ENCODE measurements at regions not wholly inside any gene's neighbourhood (a gene's known extent, or its start where the extent isn't known, plus 50 kb on each side); places are given as distances from the start of the nearest gene placed in this dataset.
A peak's percentile ranks its signal among the peaks of the same experiment; 100 is the strongest.
"Not testable (repeated sequence)": the region's sequence is repeated elsewhere in the genome, so short reads cannot be mapped to it uniquely, and the experiment has no call there.

GRCh38 chr12:131564138-131564727, 146.7 kb upstream of the SFSWAP start:
- not testable (repeated sequence) for H3K9me3 Mint-ChIP-seq; DNase-seq (ENCODE audit: low spot score in 2 of 2)
- ATAC-seq: peak in 1 of 2 donors; percentile 18

DNA sequence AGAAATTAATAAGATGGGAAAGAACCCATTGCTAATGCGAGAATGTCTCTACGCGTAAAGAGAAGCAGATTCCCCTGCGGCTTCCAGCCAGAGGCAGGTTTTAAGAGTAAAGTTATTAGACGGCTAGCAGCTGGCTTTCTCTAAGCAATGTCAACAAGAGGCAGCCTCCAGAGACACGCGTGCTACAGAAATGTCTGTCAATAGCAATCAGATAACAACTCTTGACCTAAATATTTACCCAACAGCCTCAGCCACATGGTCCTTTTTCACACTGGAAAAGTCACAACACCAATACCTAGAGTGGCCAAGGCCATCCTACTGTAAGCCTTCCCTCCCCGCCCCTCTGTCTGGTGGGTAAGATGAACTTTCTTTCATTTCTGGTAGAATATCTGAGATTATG, 146.0 kb upstream of the SFSWAP start:
- DNase-seq (ENCODE audit: low spot score in 2 of 2): no peak
- Mint-ChIP-seq H3K9me3 (no peaks in the 10 kb centered on the region), H3K36me3 (no peaks in the 10 kb centered on the region), H3K27ac (no peak overlapping the region)
- ATAC-seq: no peak

More at GRCh38 chr12:131564138-131564727, 146.7 kb upstream of the SFSWAP start:
- H3K36me3 Mint-ChIP-seq, H3K27ac Mint-ChIP-seq: not testable (repeated sequence)

GRCh38 chr12:131565267-131566015, 145.4 kb upstream of the SFSWAP start:
- no peak for ATAC-seq
- Mint-ChIP-seq H3K36me3 (no peaks in the 10 kb centered on the region), H3K27ac (no peak overlapping the region), H3K9me3 (no peaks in the 10 kb centered on the region)
- DNase-seq (ENCODE audit: low spot score in 2 of 2): no peak

- H3K9me3 Mint-ChIP-seq: no peaks in the 10 kb centered on the region
- no peak for DNase-seq (ENCODE audit: low spot score in 2 of 2)
- H3K27ac Mint-ChIP-seq: no peak overlapping the region
- no peak for ATAC-seq
- no peaks in the 10 kb centered on the region for H3K36me3 Mint-ChIP-seq
Observed at GRCh38 chr12:131568336-131568735, 142.6 kb upstream of the SFSWAP start.

GRCh38 chr12:131570596-131570995, 140.3 kb upstream of the SFSWAP start:
- Mint-ChIP-seq H3K36me3 (no peaks in the 10 kb centered on the region), H3K27ac (no peak overlapping the region), H3K9me3 (no peaks in the 10 kb centered on the region)
- ATAC-seq (no peak), DNase-seq (ENCODE audit: low spot score in 2 of 2) (no peak)

DNA sequence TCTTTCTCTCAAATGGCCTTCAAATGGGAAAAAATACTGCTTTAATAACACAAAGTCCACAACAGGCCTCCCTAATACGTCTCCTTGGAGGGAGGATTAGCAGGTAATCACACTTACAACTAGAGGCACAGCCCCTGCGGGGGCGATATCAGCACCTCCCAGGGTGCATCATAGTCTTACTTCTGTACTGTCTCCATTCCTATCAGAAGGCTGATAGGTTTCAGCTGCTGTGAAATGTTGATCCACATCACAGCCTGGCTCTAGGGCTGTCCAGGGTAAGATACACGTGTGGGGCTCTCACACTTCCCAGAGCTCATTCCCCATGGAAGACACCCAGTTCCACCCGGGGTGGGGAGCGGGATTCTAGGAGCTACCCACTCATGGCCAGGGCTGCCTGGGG, 139.1 kb upstream of the SFSWAP start:
- no peak overlapping the region for H3K27ac Mint-ChIP-seq
- no peak for ATAC-seq
- H3K36me3 Mint-ChIP-seq: no peaks in the 10 kb centered on the region
- H3K9me3 Mint-ChIP-seq: no peaks in the 10 kb centered on the region
- no peak for DNase-seq (ENCODE audit: low spot score in 2 of 2)

- Mint-ChIP-seq H3K27ac (no peak overlapping the region), H3K9me3 (no peaks in the 10 kb centered on the region), H3K36me3 (no peaks in the 10 kb centered on the region)
- ATAC-seq (no peak), DNase-seq (ENCODE audit: low spot score in 2 of 2) (no peak)
Observed at GRCh38 chr12:131572626-131573025, 138.3 kb upstream of the SFSWAP start.

GRCh38 chr12:131573631-131574394, 137.1 kb upstream of the SFSWAP start:
- Mint-ChIP-seq H3K27ac (no peak overlapping the region), H3K9me3 (no peaks in the 10 kb centered on the region), H3K36me3 (no peaks in the 10 kb centered on the region)
- DNase-seq (ENCODE audit: low spot score in 2 of 2) (no peak), ATAC-seq (no peak)

DNA sequence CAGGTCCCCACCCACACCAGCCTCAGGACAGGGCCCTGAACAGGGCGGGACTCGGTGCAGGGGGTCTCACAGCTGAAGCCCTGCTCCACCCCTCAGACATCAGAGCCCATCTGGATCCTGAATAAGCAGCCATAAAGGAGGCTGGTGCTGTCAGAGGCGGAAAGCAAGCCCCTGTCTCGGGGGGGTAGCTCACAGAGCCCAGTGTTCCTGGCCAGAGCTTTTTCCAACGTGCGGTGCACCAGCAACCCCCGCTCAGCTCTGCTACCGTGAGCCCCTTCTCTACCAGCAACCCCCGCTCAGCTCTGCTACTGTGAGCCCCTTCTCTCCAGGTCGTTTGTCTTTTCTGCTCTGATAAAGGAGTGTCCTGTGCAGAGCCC, 136.5 kb upstream of the SFSWAP start:
- ATAC-seq (no peak), DNase-seq (ENCODE audit: low spot score in 2 of 2) (no peak)
- Mint-ChIP-seq H3K9me3 (no peaks in the 10 kb centered on the region), H3K27ac (no peak overlapping the region), H3K36me3 (no peaks in the 10 kb centered on the region)

- DNase-seq (ENCODE audit: low spot score in 2 of 2): no peak
- no peak overlapping the region for H3K27ac Mint-ChIP-seq
- ATAC-seq: no peak
- no peaks in the 10 kb centered on the region for H3K36me3 Mint-ChIP-seq
- no peaks in the 10 kb centered on the region for H3K9me3 Mint-ChIP-seq
Observed at GRCh38 chr12:131575371-131575770, 135.5 kb upstream of the SFSWAP start.

DNA sequence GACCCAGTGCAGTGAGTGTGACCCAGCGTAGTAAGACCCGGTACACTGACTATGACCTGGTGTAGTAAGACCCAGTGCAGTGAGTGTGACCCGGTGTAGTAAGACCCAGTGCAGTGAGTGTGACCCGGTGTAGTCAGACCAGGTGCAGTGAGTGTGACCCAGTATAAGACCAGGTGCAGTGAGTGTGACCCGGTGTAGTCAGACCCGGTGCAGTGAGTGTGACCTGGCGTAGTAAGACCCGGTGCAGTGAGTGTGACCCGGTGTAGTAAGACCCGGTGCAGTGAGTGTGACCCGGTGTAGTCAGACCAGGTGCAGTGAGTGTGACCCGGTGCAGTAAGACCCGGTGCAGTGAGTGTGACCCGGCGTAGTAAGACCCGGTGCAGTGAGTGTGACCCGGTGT, 134.2 kb upstream of the SFSWAP start:
- H3K9me3 Mint-ChIP-seq; ATAC-seq; H3K27ac Mint-ChIP-seq; H3K36me3 Mint-ChIP-seq; DNase-seq (ENCODE audit: low spot score in 2 of 2): not testable (repeated sequence)

DNA sequence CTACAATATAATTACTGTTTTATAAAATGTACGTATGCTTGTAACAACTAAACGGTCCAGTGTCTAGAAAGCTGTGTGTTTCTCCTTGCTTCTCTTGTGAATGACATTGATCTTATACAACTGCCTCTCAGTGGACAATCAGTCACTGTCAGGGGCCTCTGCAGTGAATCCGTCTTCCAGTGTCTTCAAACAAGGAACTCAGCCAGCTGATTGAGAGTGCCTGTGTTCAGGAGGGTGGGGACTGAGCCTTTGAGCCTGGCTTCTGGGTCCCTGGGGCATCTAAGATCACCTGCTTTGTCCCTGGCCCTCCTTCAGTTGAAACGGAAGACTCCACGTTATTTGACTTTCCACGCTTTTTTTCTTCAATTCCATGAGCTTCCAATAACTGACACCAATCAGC, 133.1 kb upstream of the SFSWAP start:
- no peaks in the 10 kb centered on the region for H3K36me3 Mint-ChIP-seq
- no peaks in the 10 kb centered on the region for H3K9me3 Mint-ChIP-seq
- no peak for ATAC-seq
- no peak for DNase-seq (ENCODE audit: low spot score in 2 of 2)
- H3K27ac Mint-ChIP-seq: no peak overlapping the region

DNA sequence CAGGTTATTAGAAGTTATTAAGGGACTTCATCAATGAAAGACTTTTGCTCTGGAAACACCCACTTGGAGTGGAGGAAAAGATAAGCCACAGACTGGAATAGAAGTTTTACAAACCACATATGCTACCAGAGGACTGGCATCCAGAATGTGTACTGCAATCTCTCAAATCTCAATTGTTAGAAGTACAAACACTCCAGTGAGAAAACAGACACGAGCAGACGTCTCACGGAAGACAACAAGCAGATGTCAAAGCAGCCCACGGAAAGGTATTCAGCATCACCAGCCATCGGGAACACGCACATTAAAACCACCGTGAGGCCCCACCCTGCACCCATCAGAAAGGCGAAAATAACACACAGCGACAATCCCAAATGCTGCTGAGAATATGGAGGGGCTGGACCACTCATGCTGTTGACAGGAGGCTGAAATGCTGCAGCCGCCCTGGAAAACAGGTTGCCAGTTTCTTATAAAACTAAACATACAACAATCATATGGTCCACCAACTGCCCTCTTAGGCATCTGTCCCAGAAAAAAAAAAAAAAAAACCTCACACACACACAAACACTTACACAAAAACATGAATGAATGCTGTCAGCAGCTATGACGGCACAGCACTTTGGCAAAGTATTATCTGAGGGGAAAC, 131.9 kb upstream of the SFSWAP start:
- Mint-ChIP-seq H3K27ac (no peak overlapping the region), H3K9me3 (no peaks in the 10 kb centered on the region), H3K36me3 (no peaks in the 10 kb centered on the region)
- DNase-seq (ENCODE audit: low spot score in 2 of 2) (no peak), ATAC-seq (no peak)

GRCh38 chr12:131583090-131583712, 127.7 kb upstream of the SFSWAP start:
- DNase-seq (ENCODE audit: low spot score in 2 of 2) (no peak), ATAC-seq (no peak)
- Mint-ChIP-seq H3K27ac (no peak overlapping the region), H3K9me3 (no peaks in the 10 kb centered on the region), H3K36me3 (no peaks in the 10 kb centered on the region)

DNA sequence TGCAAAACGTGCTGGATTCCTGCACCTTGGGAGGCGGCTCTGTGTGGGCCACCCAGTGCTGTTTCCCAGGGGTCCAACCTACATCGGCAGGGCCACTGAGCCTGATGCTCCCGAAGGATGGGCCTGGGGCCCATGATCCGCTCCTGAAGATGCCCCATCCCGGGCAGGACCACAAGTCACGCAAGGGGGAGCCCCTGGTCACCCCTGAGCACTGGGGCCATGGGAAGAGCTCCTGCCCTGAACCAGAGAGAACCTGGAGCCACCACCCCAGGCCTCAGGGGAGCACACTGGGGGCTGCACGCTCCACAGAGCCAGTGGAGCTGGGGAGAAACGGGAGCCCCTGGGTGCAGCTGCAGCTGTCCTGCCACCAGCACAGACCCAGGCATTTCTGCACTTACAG, 124.6 kb upstream of the SFSWAP start:
- no peaks in the 10 kb centered on the region for H3K36me3 Mint-ChIP-seq
- ATAC-seq: no peak
- no peak for DNase-seq (ENCODE audit: low spot score in 2 of 2)
- no peaks in the 10 kb centered on the region for H3K9me3 Mint-ChIP-seq
- no peak overlapping the region for H3K27ac Mint-ChIP-seq

DNA sequence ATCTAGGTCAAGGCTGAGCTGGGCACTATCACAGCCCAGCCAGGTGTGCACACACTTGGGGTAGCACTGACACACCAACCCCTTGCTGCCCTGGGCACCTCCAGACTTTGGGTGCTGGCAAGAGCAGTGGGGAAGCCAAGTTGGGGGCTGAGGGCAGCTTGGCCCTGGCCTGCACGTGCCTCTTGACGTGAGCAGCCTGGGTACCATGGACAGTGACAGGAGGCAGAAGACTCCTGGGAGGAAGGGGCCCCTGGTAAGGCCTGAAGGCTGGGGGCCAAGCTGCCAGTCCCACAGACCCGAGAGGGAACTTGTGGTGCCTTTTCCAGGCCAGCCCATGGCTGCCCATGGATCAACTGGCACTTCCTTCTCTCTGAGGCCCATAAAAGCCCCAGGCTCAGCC, 124.1 kb upstream of the SFSWAP start:
- Mint-ChIP-seq H3K27ac (no peak overlapping the region), H3K9me3 (no peaks in the 10 kb centered on the region), H3K36me3 (no peaks in the 10 kb centered on the region)
- DNase-seq (ENCODE audit: low spot score in 2 of 2) (no peak), ATAC-seq (no peak)

DNA sequence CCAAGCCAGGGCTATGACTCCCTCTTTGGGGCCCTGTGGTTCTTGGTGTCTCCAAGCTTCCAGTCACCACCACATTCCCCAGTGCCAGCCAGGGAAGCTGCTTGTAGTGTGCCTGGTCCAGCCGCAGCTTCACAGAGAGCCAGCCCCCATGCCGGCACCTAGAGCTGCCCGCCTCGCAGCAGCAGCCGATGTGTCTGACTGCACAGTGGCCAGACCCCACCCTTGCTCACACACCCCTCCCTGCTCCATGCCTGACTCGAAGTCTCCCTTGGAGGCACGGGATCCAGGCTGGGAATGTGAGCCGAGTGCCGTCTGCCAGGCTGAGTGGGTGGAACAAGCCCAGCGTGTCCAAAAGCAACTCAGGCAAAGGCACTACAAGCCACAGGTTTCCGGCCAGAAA, 123.3 kb upstream of the SFSWAP start:
- ATAC-seq: no peak
- H3K27ac Mint-ChIP-seq: no peak overlapping the region
- no peaks in the 10 kb centered on the region for H3K9me3 Mint-ChIP-seq
- DNase-seq (ENCODE audit: low spot score in 2 of 2): no peak
- no peaks in the 10 kb centered on the region for H3K36me3 Mint-ChIP-seq
